ENCODE measurements at regions not wholly inside any gene's neighbourhood (a gene's known extent, or its start where the extent isn't known, plus 50 kb on each side); places are given as distances from the start of the nearest gene placed in this dataset.
"Not testable (repeated sequence)": the region's sequence is repeated elsewhere in the genome, so short reads cannot be mapped to it uniquely, and the experiment has no call there.

- DNase-seq: no peak
These were observed 151.8 kb upstream of the RASA1 start for GRCh38 chr5:87115839-87116364.

- DNase-seq: no peak
These were observed 150.7 kb upstream of the RASA1 start for GRCh38 chr5:87116825-87117512.

- DNase-seq: no peak
These were observed 148.1 kb upstream of the RASA1 start for GRCh38 chr5:87119588-87119987.

- DNase-seq: no peak
These were observed 147.0 kb upstream of the RASA1 start for GRCh38 chr5:87120518-87121303.

GRCh38 chr5:87121304-87122150 is 146.2 kb upstream of the RASA1 start:
- DNase-seq: peak; percentile 34

- no peak for DNase-seq
These were observed 145.3 kb upstream of the RASA1 start for GRCh38 chr5:87122151-87122977.

- no peak for DNase-seq
These were observed 141.9 kb upstream of the RASA1 start for GRCh38 chr5:87125766-87126165.

GRCh38 chr5:87126869-87127268 is 140.8 kb upstream of the RASA1 start:
- no peak for DNase-seq

GRCh38 chr5:87127426-87127825 is 140.3 kb upstream of the RASA1 start:
- DNase-seq: no peak

- no peak for DNase-seq
These were observed 139.6 kb upstream of the RASA1 start for GRCh38 chr5:87127956-87128687.

- DNase-seq: no peak
These were observed 138.6 kb upstream of the RASA1 start for GRCh38 chr5:87129046-87129445.

- no peak for DNase-seq
These were observed 135.0 kb upstream of the RASA1 start for GRCh38 chr5:87132696-87133095.

GRCh38 chr5:87134513-87134912 is 133.2 kb upstream of the RASA1 start:
- DNase-seq: not testable (repeated sequence)

- no peak for DNase-seq
These were observed 131.6 kb upstream of the RASA1 start for GRCh38 chr5:87136096-87136495.

- DNase-seq: no peak
These were observed 130.9 kb upstream of the RASA1 start for GRCh38 chr5:87136733-87137132.

GRCh38 chr5:87137283-87137682 is 130.4 kb upstream of the RASA1 start:
- no peak for DNase-seq

GRCh38 chr5:87138091-87138805 is 129.4 kb upstream of the RASA1 start:
- peak; percentile 12 for DNase-seq

- DNase-seq: no peak
These were observed 127.9 kb upstream of the RASA1 start for GRCh38 chr5:87139795-87140194.

GRCh38 chr5:87141544-87141943 is 126.1 kb upstream of the RASA1 start:
- DNase-seq: no peak

- DNase-seq: not testable (repeated sequence)
These were observed 121.8 kb upstream of the RASA1 start for GRCh38 chr5:87145853-87146252.

- DNase-seq: no peak
These were observed 120.2 kb upstream of the RASA1 start for GRCh38 chr5:87147441-87147840.

Data from midbrain (tissue), 1 donor.